ENCODE measurements at regions not wholly inside any gene's neighbourhood (a gene's known extent, or its start where the extent isn't known, plus 50 kb on each side); places are given as distances from the start of the nearest gene placed in this dataset.

GRCh38 chr10:78600121-78600665, 468.6 kb upstream of the ZMIZ1 start:
- TF ChIP-seq, protein P1, sequence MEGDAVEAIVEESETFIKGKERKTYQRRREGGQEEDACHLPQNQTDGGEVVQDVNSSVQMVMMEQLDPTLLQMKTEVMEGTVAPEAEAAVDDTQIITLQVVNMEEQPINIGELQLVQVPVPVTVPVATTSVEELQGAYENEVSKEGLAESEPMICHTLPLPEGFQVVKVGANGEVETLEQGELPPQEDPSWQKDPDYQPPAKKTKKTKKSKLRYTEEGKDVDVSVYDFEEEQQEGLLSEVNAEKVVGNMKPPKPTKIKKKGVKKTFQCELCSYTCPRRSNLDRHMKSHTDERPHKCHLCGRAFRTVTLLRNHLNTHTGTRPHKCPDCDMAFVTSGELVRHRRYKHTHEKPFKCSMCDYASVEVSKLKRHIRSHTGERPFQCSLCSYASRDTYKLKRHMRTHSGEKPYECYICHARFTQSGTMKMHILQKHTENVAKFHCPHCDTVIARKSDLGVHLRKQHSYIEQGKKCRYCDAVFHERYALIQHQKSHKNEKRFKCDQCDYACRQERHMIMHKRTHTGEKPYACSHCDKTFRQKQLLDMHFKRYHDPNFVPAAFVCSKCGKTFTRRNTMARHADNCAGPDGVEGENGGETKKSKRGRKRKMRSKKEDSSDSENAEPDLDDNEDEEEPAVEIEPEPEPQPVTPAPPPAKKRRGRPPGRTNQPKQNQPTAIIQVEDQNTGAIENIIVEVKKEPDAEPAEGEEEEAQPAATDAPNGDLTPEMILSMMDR (IDR thresholded peaks at IDR 0.05 in 4 of 5, conservative IDR thresholded peaks at IDR 0.05 in 1 of 5): no peak
- no peak for TF ChIP-seq POLR2A (IDR thresholded peaks at IDR 0.05)

Measured in gastrocnemius medialis (tissue), 4 donors.